Ecto neural progenitor cell (in vitro differentiated cells): ENCODE measurements at regions not wholly inside any gene's neighbourhood (a gene's known extent, or its start where the extent isn't known, plus 50 kb on each side); places are given as distances from the start of the nearest gene placed in this dataset.
"Not testable (repeated sequence)": the region's sequence is repeated elsewhere in the genome, so short reads cannot be mapped to it uniquely, and the experiment has no call there.

Source experiments
- DNase-seq: peaks from one replicate; pipeline ENCODE4 v3.0.0-alpha.2; 2018; ENCODE audit warnings: low spot score

- DNase-seq = no peak
Observed at GRCh38 chr7:4319280-4319679, 362.8 kb upstream of the FOXK1 start.

- no peak for DNase-seq
Observed at GRCh38 chr7:4325732-4326131, 356.4 kb upstream of the FOXK1 start.

DNA sequence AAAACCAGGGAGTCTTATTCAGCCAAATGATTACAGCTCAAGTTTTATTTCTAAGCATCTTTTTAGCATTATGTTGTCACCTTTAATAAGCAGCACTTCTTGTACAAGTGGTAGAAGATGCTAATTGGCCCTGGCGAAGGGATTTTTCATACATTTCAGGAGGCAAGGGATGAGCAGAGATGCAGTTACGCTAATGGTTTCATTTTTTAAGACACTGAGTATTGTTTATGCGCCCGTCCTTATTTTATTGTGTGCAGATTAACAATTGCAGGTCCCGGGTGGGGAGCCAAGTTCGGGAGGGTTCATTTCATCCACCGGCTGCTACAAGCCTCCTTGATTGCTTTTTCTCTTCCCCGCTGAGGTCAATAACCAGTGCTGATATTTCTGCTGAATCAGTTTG is 350.4 kb upstream of the FOXK1 start:
- no peak for DNase-seq

DNA sequence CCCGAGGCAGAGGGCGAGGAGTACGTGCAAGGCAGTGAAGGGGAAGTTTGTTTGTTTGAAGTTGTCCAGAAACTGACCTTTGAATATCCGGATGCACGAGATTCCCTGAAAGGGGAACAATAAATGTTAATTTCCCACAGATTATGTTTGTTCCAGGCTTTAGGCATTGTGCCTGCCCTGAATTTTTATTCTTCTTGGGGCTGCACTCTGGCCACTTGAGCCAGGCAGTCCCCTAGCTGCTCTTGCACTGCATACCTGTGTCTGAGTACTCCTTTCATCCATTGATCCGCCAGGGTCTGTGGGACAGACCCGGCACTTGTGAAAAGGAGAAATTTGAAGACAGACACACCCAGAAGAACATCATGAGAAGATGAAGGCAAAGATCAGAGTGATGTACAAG is 343.5 kb upstream of the FOXK1 start:
- no peak for DNase-seq

- DNase-seq = no peak
Observed at GRCh38 chr7:4343272-4344247, 338.5 kb upstream of the FOXK1 start.

GRCh38 chr7:4345004-4345403 is 337.1 kb upstream of the FOXK1 start:
- no peak for DNase-seq

DNA sequence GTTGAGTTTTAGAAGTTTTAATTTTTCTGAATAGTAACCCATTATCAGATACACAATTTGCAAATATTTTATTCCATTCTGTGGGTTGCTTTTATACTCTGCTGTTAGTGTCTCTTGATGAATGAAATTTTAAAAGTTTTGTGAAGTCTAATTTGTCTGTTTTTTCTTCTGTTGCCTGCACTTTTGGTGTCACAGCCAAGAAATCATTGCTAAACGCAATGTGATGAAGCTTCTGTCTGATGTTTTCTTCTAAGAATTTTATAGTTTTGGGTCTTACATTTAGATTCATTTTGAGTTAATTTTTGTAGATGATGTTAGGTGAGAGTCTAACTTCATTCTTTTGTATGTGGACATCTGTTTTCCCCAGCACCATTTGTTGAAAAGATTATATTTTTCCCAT is 330.0 kb upstream of the FOXK1 start:
- DNase-seq = no peak

GRCh38 chr7:4361774-4362173 is 320.3 kb upstream of the FOXK1 start:
- no peak for DNase-seq

DNA sequence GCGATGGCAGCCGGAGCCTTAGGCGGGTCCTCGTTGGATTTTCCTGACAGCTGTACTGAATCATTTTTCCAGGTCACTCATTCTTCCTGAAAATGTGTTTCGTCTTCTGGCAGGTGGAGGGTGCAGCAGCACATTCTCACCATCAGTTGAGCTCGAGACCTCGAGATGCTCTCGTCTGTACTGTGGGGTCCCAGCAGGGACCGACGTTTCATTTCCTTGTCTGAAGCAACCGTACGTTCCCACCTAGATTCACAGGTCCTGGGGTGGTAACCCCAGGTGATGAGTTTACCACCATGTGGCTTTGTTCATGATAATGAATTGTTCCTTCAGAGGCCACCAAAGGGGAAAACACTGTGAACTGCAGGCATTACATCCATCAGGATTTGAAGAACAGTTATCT is 298.5 kb upstream of the FOXK1 start:
- no peak for DNase-seq

DNA sequence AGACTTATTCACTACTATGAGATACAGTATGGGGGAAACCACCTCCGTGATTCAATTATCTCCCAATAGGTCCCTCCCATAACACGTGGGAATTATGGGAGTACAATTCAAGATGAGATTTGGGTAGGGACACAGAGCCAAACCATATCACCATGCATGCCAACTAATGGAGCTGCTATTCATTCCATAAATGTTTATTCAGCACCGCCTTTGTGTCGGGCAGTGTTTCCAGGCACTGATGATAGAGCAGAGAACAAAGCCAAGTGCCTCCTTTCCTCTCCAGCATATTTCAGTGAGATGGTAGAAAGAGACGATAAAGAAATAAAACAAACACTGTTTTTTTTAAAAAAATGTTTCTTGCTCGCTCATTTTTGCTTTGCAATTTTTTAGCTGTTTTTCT is 295.9 kb upstream of the FOXK1 start:
- no peak for DNase-seq

DNA sequence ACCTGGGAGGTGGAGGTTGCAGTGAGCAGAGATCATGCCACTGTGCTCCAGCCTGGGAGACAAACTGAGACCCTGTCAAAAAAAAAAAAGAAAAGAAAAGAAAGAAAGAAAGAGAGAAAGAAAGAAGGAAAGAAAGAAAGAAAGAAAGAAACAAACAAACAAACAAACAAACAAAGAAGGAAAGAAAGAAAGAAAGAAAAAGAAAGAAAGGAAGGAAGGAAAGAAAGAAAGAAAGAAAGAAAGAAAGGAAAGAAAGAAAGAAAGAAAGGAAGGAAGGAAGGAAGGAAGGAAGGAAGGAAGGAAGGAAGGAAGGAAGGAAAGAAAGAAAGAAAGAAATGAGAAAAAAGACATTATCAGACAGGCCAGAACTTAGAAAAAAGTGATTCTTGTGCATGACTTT is 291.0 kb upstream of the FOXK1 start:
- not testable (repeated sequence) for DNase-seq

DNA sequence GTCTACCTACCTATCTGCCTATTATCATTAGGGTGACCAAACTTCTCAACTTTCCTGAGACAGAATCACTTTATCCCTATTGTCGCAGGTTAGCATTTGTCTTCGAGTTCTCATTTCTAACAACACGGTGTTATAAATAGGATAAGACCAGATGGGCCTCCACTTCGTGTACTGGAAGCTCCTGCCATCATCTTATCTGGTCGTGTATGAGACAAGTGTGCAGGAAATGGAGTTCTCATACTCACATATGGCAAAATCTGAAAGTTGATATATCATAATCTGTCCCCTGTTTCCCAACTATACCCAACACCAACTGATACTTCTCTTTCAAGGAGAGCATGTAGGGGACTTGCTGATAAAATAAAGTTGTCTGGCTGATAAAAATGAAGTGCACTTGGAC is 287.4 kb upstream of the FOXK1 start:
- no peak for DNase-seq

- DNase-seq = no peak
Observed at GRCh38 chr7:4399121-4399520, 283.0 kb upstream of the FOXK1 start.

DNA sequence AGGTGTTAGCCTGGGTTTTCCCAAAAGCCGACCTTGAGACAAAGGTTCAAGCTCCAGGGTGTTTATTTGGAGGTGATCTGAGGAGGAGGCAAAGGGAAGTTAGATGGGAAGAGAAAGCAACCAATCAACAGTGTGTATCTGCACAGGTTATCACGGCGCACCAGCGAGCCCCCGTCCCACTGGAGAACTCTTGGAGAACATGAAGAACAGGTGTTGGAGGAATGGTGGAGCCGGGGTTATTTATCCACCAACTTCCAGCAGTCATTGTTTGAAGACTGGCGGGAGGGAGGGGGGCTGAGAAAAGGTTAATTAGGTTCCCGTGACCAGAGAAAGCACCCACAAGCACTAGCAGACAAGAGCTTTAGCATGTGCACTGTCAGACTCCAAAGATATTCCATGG is 282.5 kb upstream of the FOXK1 start:
- no peak for DNase-seq

- no peak for DNase-seq
Observed at GRCh38 chr7:4406288-4407058, 275.6 kb upstream of the FOXK1 start.

DNA sequence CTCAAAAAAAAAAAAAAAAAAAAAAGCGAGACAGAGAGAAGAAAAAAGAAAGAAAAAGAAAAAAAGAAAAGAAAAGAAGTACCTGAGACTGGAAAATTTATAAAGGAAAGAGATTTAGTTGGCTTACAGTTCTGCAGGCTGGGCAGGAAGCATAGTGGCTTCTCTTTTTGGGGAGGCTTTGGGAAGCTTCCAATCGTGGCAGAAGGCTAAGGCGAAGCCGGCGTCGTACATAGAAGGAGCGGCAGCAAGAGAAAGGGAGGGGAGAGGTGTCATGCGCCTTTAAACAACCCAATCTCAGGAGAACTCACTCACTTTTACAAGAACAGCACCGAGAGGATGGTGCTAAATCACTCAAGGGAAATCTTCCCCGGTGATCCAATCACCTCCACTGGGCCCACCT is 272.1 kb upstream of the FOXK1 start:
- no peak for DNase-seq

GRCh38 chr7:4416396-4417056 is 265.6 kb upstream of the FOXK1 start:
- DNase-seq = no peak

DNA sequence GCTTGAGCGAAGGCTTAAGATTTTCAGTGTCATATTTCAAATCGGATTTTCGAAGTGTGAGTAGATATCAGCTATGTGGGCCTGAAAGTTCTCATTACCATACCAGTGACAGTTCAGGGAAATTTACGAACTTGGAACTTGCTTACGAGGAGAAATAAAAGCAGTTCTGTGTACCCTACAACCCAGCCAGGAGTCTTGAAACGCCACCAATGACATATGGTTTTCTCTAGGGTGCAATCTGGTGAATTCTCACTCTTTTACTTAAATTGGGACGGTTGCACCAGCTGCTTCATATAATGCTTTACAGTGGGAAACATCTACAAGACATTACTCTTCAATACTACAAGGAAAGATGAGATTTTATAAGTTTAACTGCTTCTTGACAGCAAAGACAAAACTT is 253.6 kb upstream of the FOXK1 start:
- no peak for DNase-seq

- no peak for DNase-seq
Observed at GRCh38 chr7:4430227-4430626, 251.9 kb upstream of the FOXK1 start.

- DNase-seq = no peak
Observed at GRCh38 chr7:4434306-4434705, 247.8 kb upstream of the FOXK1 start.

- no peak for DNase-seq
Observed at GRCh38 chr7:4436361-4436895, 245.7 kb upstream of the FOXK1 start.

GRCh38 chr7:4436936-4437335 is 245.2 kb upstream of the FOXK1 start:
- no peak for DNase-seq
